Suppressor macrophage (primary cell): ENCODE measurements at regions not wholly inside any gene's neighbourhood (a gene's known extent, or its start where the extent isn't known, plus 50 kb on each side); places are given as distances from the start of the nearest gene placed in this dataset.

ENCODE experiments used
- DNase-seq, 4 experiments: peaks; one replicate each; pipeline ENCODE4 v3.0.0-alpha.2; 2020 to 2022

GRCh38 chr18:43482600-43482999 is 205.3 kb upstream of the SYT4 start:
- no peak for DNase-seq

DNA sequence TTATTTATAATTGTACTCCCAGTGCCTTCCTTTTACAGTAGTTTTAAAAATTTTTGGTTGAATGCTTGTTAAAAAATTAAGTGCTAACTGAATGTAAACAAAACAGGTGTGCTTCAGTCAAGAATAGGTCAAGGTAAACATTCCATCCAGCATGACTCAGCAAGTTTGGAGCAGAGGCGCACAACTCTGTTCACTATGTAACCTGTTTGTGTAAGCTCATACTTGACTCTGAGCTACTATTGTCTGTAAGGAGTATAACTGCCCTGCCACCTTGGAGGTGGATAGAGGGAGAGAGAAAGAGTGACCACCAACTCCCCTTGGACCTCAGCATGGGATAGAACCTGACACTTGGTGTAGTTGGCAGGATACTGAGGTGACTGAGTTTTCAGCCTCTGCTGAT is 207.4 kb upstream of the SYT4 start:
- DNase-seq = no peak

DNA sequence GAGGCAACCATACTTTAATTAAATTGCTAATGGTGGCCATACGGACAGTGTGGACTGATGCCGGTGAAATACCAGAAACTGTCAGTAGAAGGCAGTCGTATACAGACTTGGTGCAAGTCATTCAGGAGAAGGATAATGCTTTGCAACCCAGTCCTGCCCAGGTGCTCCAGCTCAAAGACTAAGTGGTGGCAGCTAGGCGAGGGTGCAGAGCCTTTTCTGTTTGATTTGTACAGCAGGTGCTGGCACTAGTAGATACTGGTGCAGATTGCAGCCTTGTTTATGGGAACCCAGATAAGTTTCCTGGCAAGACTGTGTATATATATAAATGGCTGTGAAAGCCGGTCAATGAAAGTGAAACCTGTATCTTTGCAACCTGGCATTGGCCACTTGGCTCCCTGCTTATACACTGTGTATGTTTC is 208.3 kb upstream of the SYT4 start:
- DNase-seq = no peak

DNA sequence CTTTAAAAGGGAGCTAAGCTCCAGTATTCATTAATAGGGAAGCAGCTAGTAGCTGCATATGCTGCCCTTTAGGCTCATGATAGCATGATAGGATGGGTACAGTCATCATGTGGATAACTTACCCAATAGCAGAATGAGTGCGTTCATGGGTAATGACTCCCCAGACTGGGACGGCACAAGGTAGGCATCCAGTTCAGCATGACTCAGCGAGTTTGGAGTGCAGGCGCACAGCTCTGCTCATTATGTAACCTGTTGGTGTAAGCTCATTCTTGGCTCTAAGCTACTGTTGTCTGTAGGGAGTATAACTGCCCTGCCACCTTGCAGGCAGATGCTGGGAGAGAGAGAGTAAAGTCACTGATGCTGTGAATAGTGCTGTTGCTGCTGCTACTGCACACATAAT is 209.2 kb upstream of the SYT4 start:
- no peak for DNase-seq

- no peak for DNase-seq
Observed at GRCh38 chr18:43501099-43501498, 223.8 kb upstream of the SYT4 start.

- no peak for DNase-seq
Observed at GRCh38 chr18:43506935-43507334, 229.6 kb upstream of the SYT4 start.

DNA sequence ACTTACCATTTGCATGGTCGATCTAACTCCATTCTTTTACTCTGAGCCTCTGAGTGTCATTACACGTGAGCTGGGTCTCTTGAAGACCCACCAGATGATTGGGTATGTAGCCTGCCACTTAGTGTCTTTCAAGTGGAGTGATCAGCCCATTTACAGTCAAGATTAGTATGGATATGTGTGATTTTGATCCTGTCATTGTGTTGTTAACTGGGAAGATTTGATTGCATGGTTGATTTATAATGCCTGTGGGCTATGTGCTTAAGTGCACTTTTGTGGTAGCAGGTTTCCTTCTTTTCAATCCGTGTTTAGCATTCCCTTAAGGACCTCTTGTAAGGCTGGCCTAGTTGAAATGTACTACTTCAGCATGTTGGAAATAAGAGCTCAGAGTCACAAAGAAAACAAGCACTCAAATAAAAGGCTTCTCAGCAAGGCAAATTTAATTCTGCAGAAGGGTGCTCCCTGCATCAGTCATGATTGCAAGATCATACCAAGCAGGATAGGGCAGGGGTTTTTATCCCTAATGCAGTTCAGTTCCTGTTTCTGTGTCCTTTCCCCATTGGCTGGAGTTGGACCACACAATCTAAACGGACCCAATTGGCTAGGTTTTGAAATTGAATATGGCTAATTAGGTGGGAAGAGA is 230.7 kb upstream of the SYT4 start:
- DNase-seq = no peak

GRCh38 chr18:43514747-43515146 is 237.5 kb upstream of the SYT4 start:
- DNase-seq = no peak

DNA sequence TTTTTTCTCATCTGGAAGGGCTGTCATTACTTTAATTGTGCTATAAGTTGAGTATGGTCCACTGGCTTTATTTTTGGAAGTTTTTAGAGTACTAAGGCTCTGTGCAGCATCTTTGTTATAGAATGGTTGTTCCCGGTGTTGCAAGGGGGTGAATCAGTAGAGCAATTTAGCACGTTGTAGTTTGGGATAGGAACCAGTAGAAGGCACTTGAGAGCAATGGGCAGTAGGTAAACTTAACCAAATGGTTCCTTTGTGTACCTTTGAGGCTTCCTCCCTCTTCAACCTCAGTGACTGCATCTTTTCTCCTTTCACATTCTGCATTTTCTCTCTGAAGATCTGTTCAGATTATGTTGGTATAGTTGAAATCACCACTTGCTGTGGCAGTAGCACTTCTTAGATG is 238.2 kb upstream of the SYT4 start:
- no peak for DNase-seq

GRCh38 chr18:43524260-43524659 is 247.0 kb upstream of the SYT4 start:
- no peak for DNase-seq

- no peak for DNase-seq
Observed at GRCh38 chr18:43525169-43525568, 247.9 kb upstream of the SYT4 start.

- DNase-seq = no peak
Observed at GRCh38 chr18:43526426-43527145, 249.3 kb upstream of the SYT4 start.

GRCh38 chr18:43531438-43531837 is 254.1 kb upstream of the SYT4 start:
- DNase-seq = no peak

- no peak for DNase-seq
Observed at GRCh38 chr18:43533371-43533770, 256.1 kb upstream of the SYT4 start.

- DNase-seq = no peak
Observed at GRCh38 chr18:43534511-43534910, 257.2 kb upstream of the SYT4 start.

- no peak for DNase-seq
Observed at GRCh38 chr18:43539862-43540261, 262.6 kb upstream of the SYT4 start.

- no peak for DNase-seq
Observed at GRCh38 chr18:43542016-43542415, 264.7 kb upstream of the SYT4 start.

DNA sequence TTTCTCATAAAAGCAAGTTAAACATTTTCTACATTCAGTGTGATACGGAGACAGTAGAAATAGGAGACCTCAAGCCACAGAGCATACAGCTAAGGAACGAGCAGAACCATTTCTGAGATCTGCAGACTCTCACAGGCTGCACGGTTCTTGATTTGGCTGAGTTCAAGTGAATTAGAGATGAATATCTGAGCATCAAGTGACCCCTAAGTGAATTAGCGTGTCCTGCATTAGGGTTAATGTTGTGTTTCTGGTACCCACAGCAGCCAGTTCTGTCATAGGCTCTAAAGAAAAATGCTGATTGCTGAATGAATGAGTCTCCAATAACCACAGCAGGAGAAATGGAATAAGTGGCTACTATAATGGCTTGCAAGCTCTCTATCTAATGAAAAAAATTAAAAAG is 265.9 kb upstream of the SYT4 start:
- no peak for DNase-seq

GRCh38 chr18:43547456-43547855 is 270.2 kb upstream of the SYT4 start:
- no peak for DNase-seq

DNA sequence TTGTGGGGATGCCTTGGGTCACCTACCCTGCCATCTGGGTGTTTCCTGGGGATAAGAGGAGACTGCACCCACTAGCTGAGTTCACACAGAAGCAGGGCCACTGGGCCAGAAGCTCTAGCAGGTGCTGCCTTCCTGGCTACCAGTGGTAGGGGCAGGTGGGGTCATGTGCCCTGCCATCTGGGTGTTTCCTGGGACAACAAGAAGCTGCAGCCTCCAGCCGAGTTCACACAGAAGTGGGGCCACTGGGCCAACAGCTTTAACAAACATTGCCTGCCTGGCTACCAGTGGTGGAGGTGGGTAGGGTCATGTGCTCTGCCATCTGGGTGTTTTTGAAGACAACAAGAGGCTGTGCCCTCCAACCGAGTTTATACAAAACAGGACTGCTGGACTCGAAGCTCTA is 282.2 kb upstream of the SYT4 start:
- no peak for DNase-seq

- DNase-seq = peak in 2 of 4 experiments; percentile 5 to 8
Observed at GRCh38 chr18:43563780-43564179, 286.5 kb upstream of the SYT4 start.

GRCh38 chr18:43570593-43570992 is 293.3 kb upstream of the SYT4 start:
- no peak for DNase-seq

GRCh38 chr18:43571078-43571689 is 293.9 kb upstream of the SYT4 start:
- DNase-seq = peak; percentile 56 to 67 (median 60)

DNA sequence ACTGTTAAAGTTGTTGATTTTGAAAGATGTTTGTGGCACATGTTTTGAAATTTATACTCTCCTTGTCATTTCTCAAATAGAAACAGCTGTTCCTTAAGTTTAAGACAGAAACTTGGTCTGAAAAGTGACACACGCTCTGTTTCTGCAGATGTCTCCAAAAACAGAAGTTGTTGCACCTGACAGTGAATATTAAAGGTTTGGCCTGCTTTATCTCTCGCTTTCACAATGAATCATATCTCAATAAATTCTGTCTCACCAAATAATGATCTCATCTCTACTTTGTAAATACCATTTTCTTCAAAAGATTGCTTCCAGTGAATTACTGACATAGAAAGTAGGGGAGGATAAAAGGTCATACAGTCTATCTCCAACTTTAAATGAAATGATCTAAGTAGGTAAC is 294.9 kb upstream of the SYT4 start:
- DNase-seq = no peak
